OCI-LY1 (cell line): ENCODE measurements at regions not wholly inside any gene's neighbourhood (a gene's known extent, or its start where the extent isn't known, plus 50 kb on each side); places are given as distances from the start of the nearest gene placed in this dataset.

ENCODE experiments used
- H2AFZ ChIP-seq: fragments of 200-600 bp; sonication (generic), shearing (Covaris generic); 2 replicates; pipeline ENCODE4 v1.6.0; 2014; ENCODE audit warnings: antibody characterized with exemption, mild to moderate bottlenecking, low read length
- H3F3A ChIP-seq: fragments of 200-600 bp; sonication (generic), shearing (Covaris generic); 2 replicates; pipeline ENCODE4 v1.6.0; 2014; ENCODE audit warnings: mild to moderate bottlenecking, antibody characterized with exemption, low read length, moderate library complexity; ENCODE audit not compliant: insufficient read depth
- H3K27ac ChIP-seq: fragments of 200-600 bp; sonication (generic); 2 replicates; pipeline ENCODE4 v1.5.1; 2014; ENCODE audit warnings: low read length, mixed run types, mild to moderate bottlenecking, low read depth; ENCODE audit not compliant: poor library complexity, severe bottlenecking
- H3K27me3 ChIP-seq: fragments of 200-600 bp; sonication (generic); 2 replicates; pipeline ENCODE4 v1.6.0; 2014; ENCODE audit warnings: antibody characterized with exemption, mild to moderate bottlenecking, low read length, moderate library complexity; ENCODE audit not compliant: insufficient read depth
- H3K36me3 ChIP-seq: fragments of 200-600 bp; sonication (generic); 2 replicates; pipeline ENCODE4 v1.6.1; 2014; ENCODE audit warnings: mild to moderate bottlenecking, antibody characterized with exemption, low read length, moderate library complexity, mixed read lengths; ENCODE audit not compliant: insufficient read depth
- H3K4me1 ChIP-seq: fragments of 200-600 bp; sonication (generic); 2 replicates; pipeline ENCODE4 v1.5.1; 2014; ENCODE audit warnings: mild to moderate bottlenecking, low read length, moderate library complexity; ENCODE audit not compliant: insufficient read depth, severe bottlenecking
- H3K4me2 ChIP-seq: fragments of 200-600 bp; sonication (generic), shearing (Covaris generic); 2 replicates; pipeline ENCODE4 v1.6.1; 2014; ENCODE audit warnings: low read length
- H3K4me3 ChIP-seq: fragments of 200-600 bp; sonication (generic); 2 replicates; pipeline ENCODE4 v1.5.1; 2014; ENCODE audit warnings: low read length, low read depth, mild to moderate bottlenecking, mixed read lengths; ENCODE audit not compliant: poor library complexity, severe bottlenecking
- H3K79me2 ChIP-seq: fragments of 200-600 bp; shearing (Covaris generic); 2 replicates; pipeline ENCODE4 v1.6.1; 2016; ENCODE audit warnings: mixed run types, low read length, mixed read lengths; ENCODE audit not compliant: insufficient read depth
- H3K9ac ChIP-seq: fragments of 200-600 bp; sonication (generic), shearing (Covaris generic); 2 replicates; pipeline ENCODE4 v1.6.1; 2014; ENCODE audit warnings: mild to moderate bottlenecking, low read length, mixed read lengths
- H3K9me2 ChIP-seq: fragments of 200-600 bp; sonication (generic), shearing (Covaris generic); 2 replicates; pipeline ENCODE4 v1.6.1; 2014; ENCODE audit warnings: low read depth, mild to moderate bottlenecking, low read length, mixed read lengths
- H3K9me3 ChIP-seq: fragments of 200-600 bp; shearing (Covaris generic); 2 replicates; pipeline ENCODE4 v1.6.1; 2014; ENCODE audit warnings: low read length, mixed read lengths
- H4K20me1 ChIP-seq: fragments of 200-600 bp; sonication (generic), shearing (Covaris generic); 2 replicates; pipeline ENCODE4 v1.6.0; 2016; ENCODE audit warnings: mild to moderate bottlenecking, low read length; ENCODE audit not compliant: insufficient read depth
- EZH2 ChIP-seq: fragments of 200-600 bp; sonication (generic), shearing (Covaris generic); IDR thresholded peaks from 2 replicates; pipeline ENCODE4 v1.8.0; 2017; ENCODE audit warnings: borderline replicate concordance, mixed run types, mild to moderate bottlenecking, antibody characterized with exemption, low read length, moderate library complexity, mixed read lengths
- TF ChIP-seq, protein P1 (sequence below): fragments of 200-600 bp; sonication (generic), shearing (Covaris generic); IDR thresholded peaks from 2 replicates; pipeline ENCODE4 v1.5.1; 2017; ENCODE audit warnings: mild to moderate bottlenecking, antibody characterized with exemption, low read length, moderate library complexity, mixed read lengths

DNA sequence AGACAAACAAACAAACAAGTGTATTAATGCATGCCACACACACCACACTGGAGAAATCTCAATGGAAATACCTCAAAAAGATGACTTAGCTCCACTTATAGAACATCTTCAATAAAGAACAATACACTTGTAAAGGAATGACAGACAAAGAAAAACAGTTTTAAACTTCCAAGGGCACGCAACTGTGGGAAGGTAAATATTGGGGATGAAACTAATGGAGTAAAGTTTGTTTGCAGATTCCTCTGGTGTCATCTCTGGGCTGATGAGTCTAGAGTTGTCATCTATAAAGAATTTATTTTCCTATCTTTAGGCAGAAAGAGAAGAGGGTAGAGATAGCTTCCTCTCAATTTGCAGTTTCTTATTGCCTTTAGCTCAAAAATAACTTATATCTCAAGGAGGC, 144.0 kb upstream of the ZC3H15 start:
- H3K79me2 ChIP-seq: no peaks in the 10 kb centered on the region
- H3K9me2 ChIP-seq: no peaks in the 10 kb centered on the region
- H3K4me1 ChIP-seq: no peaks in the 10 kb centered on the region
- H3K9ac ChIP-seq: no peak overlapping the region
- no peaks in the 10 kb centered on the region for H3K36me3 ChIP-seq
- no peaks in the 10 kb centered on the region for H3K27me3 ChIP-seq
- no peak overlapping the region for H2AFZ ChIP-seq
- no peaks in the 10 kb centered on the region for H3K9me3 ChIP-seq
- no peak overlapping the region for H3K4me2 ChIP-seq
- TF ChIP-seq EZH2: no peak
- TF ChIP-seq, protein P1, sequence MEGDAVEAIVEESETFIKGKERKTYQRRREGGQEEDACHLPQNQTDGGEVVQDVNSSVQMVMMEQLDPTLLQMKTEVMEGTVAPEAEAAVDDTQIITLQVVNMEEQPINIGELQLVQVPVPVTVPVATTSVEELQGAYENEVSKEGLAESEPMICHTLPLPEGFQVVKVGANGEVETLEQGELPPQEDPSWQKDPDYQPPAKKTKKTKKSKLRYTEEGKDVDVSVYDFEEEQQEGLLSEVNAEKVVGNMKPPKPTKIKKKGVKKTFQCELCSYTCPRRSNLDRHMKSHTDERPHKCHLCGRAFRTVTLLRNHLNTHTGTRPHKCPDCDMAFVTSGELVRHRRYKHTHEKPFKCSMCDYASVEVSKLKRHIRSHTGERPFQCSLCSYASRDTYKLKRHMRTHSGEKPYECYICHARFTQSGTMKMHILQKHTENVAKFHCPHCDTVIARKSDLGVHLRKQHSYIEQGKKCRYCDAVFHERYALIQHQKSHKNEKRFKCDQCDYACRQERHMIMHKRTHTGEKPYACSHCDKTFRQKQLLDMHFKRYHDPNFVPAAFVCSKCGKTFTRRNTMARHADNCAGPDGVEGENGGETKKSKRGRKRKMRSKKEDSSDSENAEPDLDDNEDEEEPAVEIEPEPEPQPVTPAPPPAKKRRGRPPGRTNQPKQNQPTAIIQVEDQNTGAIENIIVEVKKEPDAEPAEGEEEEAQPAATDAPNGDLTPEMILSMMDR: no peak
- no peaks in the 10 kb centered on the region for H3F3A ChIP-seq
- no peak overlapping the region for H3K27ac ChIP-seq
- no peaks in the 10 kb centered on the region for H4K20me1 ChIP-seq
- H3K4me3 ChIP-seq: no peak overlapping the region

DNA sequence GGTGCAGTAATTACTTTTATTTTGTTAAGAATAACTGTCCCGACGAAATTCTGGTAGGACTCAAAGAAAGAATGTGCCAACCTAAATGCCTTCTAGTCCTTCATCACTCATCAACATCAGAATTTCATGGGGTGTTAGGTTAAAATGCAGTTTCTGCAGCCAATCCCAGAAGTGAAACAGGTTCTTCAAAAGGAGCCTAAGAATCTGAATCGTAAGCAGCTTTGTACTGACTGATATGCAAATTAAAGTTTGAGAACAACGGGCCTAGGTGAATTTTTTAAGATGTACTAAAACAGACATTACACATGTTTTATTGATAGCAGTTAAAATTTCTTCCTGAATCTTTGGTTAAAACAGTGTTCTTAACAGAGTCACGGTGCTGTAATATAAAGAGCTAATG, 140.3 kb upstream of the ZC3H15 start:
- no peaks in the 10 kb centered on the region for H3K79me2 ChIP-seq
- H2AFZ ChIP-seq: no peak overlapping the region
- H3F3A ChIP-seq: no peaks in the 10 kb centered on the region
- no peak overlapping the region for H3K9ac ChIP-seq
- no peaks in the 10 kb centered on the region for H4K20me1 ChIP-seq
- H3K27ac ChIP-seq: no peak overlapping the region
- H3K4me3 ChIP-seq: no peak overlapping the region
- no peaks in the 10 kb centered on the region for H3K36me3 ChIP-seq
- H3K4me2 ChIP-seq: no peak overlapping the region
- TF ChIP-seq EZH2: no peak
- TF ChIP-seq, protein P1: no peak
- no peaks in the 10 kb centered on the region for H3K9me2 ChIP-seq
- H3K27me3 ChIP-seq: no peaks in the 10 kb centered on the region
- peaks cover 5% of the 10 kb centered on the region for H3K4me1 ChIP-seq
- H3K9me3 ChIP-seq: no peaks in the 10 kb centered on the region

DNA sequence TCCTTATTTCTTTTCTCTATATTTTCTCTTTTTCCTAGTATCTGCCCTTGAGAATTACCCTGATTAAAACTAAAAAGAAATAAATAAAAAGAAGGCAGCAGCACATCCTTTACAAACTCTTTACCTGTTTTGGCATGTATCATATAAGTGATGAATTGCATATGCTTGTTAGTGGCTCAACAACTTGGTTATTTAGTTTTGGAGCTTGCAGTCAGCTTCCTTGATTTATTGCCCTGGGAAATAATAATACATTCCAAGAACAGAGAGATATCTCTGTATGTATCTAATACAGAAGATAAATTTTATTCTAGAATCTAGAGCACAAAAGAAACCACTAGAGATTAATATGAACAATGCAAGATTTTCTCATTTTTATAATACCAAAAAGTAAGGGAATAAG, 139.8 kb upstream of the ZC3H15 start:
- Histone ChIP-seq H3K27ac (no peak overlapping the region), H3K4me3 (no peak overlapping the region), H3K27me3 (no peaks in the 10 kb centered on the region), H3K9me2 (no peaks in the 10 kb centered on the region), H3K36me3 (no peaks in the 10 kb centered on the region), H4K20me1 (no peaks in the 10 kb centered on the region), H3K4me1 (peaks cover 5% of the 10 kb centered on the region), H3K4me2 (no peak overlapping the region), H3F3A (no peaks in the 10 kb centered on the region), H3K9ac (no peak overlapping the region), H3K9me3 (no peaks in the 10 kb centered on the region), H2AFZ (no peak overlapping the region), H3K79me2 (no peaks in the 10 kb centered on the region)
- no peak for TF ChIP-seq EZH2
- TF ChIP-seq, protein P1: no peak
